HTR-8/SVneo (cell line): ENCODE measurements at regions not wholly inside any gene's neighbourhood (a gene's known extent, or its start where the extent isn't known, plus 50 kb on each side); places are given as distances from the start of the nearest gene placed in this dataset.
"Not testable (repeated sequence)": the region's sequence is repeated elsewhere in the genome, so short reads cannot be mapped to it uniquely, and the experiment has no call there.

Source experiments
- DNase-seq: peaks from one replicate; pipeline ENCODE4 v3.0.0; 2011; ENCODE audit warnings: low spot score, mixed read lengths; ENCODE audit not compliant: insufficient read length
- FAIRE-seq: peaks from 2 replicates; lab custom pipeline; 2011; peaks lifted over from hg19 to GRCh38; lab: Jason Lieb, UNC

- FAIRE-seq (no peak), DNase-seq (no peak)
These were observed 533.7 kb upstream of the CHAC2 start for GRCh38 chr2:53233759-53234547.

GRCh38 chr2:53231908-53232307 is 535.7 kb upstream of the CHAC2 start:
- DNase-seq = no peak
- FAIRE-seq = no peak

DNA sequence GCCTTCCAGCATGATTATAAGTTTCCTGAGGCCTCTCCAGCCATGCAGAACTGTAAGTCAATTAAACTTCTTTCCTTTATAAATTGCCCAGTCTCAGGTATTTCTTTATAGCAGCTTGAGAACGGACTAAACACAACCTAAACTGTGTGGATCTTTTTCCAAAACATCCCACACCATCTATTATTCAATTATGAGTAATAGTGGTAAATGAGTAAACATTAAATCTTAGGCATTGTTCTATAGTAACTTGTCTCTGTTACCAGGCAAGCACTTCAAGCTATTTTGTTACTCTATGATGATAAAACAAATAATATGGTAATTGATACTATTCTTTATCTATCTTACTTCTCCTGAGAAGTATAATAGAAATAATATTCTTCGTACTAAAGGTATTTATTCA is 536.9 kb upstream of the CHAC2 start:
- FAIRE-seq (no peak), DNase-seq (no peak)

DNA sequence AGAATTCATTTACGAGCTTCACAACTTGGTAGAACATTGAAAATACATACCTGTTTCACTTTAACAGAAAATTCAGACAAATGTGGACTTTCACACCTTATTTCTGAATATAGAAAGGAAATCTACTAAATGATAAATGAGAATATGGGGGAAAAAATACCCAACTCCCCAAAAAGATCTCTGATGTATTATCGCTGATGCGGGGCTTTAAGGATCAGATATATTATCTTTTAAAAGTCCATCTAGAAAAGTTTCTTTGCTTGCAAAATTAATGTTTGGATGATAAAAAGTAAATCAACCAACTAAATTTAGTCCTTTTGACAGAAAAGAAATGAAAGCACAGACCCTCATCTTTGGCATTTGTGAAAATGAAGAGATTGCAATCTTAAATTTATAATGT is 540.1 kb upstream of the CHAC2 start:
- DNase-seq (no peak), FAIRE-seq (no peak)

DNA sequence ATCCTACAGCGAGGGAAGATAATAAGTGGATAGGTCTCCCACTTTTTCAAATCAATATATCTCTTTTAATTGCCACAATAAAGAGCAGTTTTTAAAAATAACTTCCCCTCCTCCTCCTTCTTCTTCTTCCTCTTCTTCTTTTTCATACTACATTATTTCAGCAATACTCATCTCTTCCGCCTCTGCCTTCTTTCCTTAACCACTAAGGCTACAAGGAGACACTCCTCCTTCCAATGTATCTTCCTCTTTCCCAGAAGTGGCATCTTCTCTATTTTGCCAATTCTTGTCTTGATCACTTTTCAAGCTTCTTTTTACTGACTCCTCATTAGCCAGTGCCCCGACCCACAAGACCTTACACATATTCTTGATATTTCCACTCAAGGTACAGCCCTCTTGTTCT is 546.6 kb upstream of the CHAC2 start:
- FAIRE-seq = no peak
- no peak for DNase-seq

DNA sequence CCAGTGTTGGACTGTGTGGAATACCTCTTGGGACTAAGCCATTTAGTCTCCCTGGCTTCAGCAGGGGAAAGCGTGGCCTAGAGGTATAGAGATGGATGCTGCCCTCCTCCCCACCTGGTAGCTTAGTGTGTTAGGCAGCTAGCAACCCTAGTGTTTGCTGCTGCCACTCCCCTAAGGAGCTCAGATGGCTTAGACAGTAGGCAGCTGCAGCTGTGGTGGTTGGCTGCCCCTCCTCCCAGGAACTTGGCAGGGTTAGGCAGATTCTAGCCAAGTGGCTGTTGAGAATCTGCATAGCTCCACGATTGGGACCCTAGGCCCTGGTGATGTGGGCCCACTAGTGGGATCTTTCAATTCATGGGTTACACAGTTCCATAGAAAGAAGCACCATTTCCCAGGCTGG is 550.4 kb upstream of the CHAC2 start:
- no peak for DNase-seq
- peak; percentile 63 for FAIRE-seq

DNA sequence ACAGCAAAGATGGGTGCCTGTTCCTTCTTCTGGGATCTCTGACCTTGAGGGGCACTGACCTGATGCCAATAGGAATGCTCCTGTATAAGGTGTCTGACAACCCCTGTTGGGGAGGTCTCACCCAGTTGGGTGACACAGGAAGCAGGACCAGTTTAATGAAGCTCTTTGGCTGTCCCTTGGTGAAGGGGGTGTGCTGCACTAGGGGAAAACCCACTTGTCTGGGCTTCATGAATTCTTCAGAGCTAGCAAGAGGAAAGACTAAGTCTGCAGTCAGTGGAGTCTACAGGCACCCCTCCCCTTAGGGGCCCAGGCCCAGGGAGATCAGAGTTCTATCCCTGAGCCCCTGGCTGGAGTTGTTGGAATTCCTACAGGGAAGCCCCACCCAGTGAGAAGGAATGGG is 550.8 kb upstream of the CHAC2 start:
- DNase-seq = no peak
- no peak for FAIRE-seq

DNA sequence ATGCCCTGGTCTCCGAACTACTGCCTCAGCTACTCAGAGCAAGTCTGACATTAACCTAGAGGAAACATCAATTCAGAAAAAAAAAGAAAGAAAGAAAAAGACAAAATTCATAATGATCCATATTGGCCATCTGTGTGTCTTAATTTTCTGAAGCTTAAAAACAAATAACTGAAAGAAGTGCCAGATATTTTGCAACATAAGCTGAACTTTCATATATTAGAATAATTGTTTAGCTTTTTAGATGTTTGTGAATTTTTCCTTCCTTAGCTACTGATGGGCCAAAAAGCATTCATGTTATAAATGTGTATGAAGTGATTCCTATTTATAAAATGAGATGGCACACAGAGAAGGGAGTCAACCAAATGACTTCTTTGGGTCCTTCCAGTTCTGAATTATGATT is 555.0 kb upstream of the CHAC2 start:
- DNase-seq = no peak
- FAIRE-seq = no peak

- FAIRE-seq = no peak
- no peak for DNase-seq
These were observed 556.3 kb upstream of the CHAC2 start for GRCh38 chr2:53211201-53211774.

DNA sequence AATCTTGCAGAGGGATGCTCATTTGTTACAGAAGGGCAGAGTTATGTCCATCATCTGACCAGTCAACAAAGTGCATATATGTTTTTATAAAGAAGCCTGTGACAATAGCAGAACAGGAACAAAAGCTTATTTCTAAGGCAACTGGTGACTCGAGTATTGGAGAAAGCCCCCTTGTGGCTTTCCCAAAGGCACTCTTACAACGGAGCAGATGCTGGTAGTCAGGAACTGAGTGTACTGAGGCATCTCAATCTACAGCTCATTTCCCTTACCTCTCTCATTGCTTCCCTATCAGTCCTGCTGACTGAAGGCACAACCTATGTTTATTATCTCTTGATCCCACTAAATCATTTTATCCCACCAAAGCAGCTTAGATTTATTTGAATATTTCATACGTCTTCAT is 557.1 kb upstream of the CHAC2 start:
- DNase-seq = no peak
- FAIRE-seq = peak; percentile 13

DNA sequence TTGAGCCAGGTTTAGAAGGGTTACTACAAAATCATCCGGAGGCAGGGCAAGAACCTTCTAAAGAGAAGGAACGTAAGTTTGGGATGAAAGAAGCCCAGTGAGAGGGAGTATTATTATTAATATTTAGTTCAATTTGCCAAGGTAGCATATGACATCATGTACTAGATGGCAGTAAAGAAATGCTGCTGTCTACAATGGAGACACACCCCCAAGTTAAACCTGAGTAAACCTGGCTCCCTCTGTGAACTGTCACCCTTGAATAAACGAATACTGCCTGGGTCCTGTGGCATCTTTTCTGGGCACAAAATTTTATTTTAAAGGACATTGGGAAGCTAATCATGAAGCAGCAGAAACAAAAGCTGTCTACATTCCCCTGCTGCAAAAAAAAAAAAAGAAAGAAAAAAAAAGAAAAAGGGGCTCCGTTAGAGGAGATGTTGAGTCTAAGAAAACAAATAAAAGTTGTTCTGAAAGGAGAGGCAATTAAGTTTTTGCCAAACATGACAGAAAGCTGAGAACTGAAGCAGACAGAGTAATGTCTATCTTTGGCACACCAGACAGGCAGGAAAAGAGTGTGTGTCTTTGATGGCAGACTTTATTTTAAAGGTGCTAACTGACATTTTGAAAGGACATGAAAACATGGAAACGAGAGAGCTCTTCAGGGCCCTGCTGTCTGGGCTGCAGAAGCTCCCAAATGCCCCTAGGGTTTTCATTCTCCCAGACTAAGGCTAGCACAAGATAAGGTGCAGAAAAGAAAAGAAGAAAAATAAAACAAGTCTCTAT is 557.7 kb upstream of the CHAC2 start:
- FAIRE-seq = no peak
- DNase-seq = no peak

DNA sequence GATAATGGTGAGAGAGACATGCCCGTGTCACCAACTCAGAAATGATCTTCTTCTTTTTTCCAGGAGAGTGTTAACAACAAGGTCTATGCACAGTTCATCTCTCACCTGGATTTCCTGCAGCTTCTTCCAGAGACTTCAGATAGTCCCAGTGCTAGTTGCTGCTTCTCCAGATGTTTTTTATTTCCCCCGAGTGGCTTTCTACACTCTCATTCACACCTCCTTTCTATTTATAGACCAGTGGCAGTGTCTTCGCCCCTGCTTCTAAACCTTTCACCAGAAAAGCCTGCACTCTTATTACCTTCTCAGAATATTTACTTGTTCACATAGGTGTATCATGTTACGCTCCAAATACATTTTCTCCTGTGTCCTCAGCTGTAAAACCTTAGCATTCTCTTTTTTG is 558.8 kb upstream of the CHAC2 start:
- FAIRE-seq = no peak
- DNase-seq = no peak

GRCh38 chr2:53206226-53206625 is 561.4 kb upstream of the CHAC2 start:
- FAIRE-seq, DNase-seq: not testable (repeated sequence)

DNA sequence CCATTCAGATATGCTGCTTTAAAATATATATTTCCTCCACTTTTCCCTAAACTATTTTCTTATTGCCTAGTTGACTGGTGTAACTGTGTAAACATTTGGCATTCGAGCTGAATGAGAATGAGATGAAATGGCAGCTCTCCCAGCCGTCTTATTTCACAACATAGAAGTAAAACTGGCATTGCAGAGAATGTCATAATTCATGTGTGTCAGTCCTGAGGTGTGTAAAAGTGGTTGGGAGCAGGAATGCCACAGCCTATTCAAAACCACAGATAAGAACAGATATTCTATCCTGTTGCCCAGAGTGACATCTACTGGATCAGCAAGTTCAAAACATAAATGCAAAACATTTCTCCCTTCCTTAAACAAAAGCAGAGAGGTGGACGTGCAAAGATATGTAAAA is 565.5 kb upstream of the CHAC2 start:
- DNase-seq (peak; percentile 45), FAIRE-seq (peak; percentile 94)

DNA sequence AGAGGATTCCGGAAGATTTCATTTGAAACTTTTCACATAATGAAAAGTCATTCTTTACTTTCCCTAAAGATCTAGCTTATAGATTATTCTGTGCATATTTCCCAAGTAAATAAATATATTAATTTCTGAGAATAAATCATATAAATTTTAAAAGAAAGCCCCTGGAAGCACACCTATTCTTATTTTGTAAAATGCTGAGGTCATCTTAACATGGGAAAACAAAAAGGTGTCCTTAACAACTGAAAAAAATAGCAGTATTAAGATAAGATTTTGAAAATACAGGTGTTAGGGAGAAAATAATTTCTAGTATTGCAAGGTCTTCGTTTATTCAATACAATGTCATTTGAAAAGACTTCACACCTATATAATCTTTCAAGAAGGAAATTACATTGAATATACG is 567.5 kb upstream of the CHAC2 start:
- DNase-seq (no peak), FAIRE-seq (no peak)

GRCh38 chr2:53188851-53189510 is 578.6 kb upstream of the CHAC2 start:
- FAIRE-seq = peak; percentile 57
- DNase-seq = no peak

DNA sequence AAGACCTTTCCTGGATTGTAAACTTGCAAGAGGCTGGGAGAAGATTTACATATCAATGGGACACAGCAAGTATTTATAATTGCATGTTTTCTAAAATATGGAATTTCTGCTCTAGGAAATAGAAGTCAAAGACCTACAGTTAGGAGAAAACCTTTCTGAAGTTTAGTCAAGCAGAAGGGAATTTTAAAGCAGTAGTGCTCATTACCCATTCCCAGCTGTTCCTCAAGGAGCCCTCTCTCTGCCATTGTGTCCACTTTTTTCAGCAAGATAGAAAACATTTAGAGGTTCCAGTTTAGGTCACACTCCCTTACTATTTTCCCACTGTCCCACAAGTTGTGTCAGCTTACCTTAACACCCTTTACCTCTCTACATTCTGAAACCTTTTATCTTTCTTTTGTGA is 584.0 kb upstream of the CHAC2 start:
- DNase-seq = no peak
- no peak for FAIRE-seq

DNA sequence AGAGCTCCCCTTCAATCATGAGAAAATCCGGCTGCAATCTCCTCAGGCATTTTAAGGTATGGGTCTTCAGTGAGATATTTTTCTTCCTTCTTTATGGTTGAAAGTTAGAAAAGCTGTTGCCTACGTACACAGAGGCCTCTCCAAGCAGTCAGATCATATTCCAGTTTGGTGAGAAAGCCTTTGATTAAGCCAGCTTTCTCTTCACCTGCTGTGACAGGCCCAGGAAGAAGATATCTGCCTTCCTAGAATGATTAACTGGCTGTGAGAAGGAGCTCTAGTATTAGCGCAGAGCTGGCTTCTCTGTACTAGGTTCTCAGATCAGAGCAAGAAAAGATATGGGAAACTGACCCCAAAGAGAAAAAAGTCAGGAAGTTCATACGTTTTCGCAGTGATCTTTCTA is 585.0 kb upstream of the CHAC2 start:
- DNase-seq (no peak), FAIRE-seq (no peak)

DNA sequence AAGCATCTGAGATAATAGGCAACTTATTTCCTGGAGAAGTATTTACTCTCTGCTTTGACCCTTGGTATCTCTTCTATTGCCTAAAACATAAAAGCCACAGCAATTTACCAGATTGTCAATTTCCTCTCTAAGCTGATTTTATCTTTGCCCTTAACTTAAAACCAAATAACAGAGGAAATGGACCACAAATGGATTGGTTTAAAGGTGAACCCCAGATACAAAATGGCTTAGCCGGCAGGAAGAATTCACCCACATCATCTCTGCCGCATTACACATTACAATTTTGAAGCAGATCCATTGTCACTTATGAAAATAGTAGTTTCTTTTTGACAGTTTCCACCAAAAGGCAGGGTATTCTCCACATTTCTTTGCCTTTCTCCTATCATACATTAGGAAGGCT is 585.8 kb upstream of the CHAC2 start:
- FAIRE-seq = no peak
- DNase-seq = no peak

DNA sequence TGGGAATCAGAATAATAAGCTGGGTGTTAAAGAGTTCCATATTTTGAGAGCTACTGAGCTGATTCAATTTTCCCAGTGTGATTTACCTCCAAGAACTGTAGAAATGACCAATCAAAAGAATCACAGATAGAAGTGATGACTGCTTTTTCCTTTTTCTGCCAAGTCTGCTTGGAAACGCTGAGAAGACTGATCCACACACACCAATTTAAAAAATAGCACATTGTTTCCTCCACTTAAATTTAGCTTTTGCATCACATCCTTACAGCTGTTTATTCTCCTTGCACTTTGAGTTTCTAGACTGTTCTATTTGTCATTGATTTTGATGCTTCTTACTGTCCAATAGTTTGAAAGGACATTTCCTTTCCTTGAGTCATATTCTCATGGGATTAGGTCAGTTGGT is 590.3 kb upstream of the CHAC2 start:
- DNase-seq (no peak), FAIRE-seq (no peak)

GRCh38 chr2:53174539-53174938 is 593.1 kb upstream of the CHAC2 start:
- DNase-seq = no peak
- no peak for FAIRE-seq
